ENCODE measurements at regions not wholly inside any gene's neighbourhood (a gene's known extent, or its start where the extent isn't known, plus 50 kb on each side); places are given as distances from the start of the nearest gene placed in this dataset.

GRCh38 chr6:74137911-74138310, 441.9 kb downstream of the CD109 start:
- intact Hi-C loops (cut with DNase I): no loop called here
- peak; percentile 12 for ATAC-seq (ENCODE audit: poor library complexity)
- DNase-seq: no peak

- intact Hi-C loops (cut with DNase I): no loop called here
- DNase-seq: no peak
- ATAC-seq (ENCODE audit: poor library complexity): no peak
These were observed 438.3 kb downstream of the CD109 start for GRCh38 chr6:74134327-74134726.

GRCh38 chr6:74133073-74133472, 437.1 kb downstream of the CD109 start:
- no peak for DNase-seq
- ATAC-seq (ENCODE audit: poor library complexity): no peak
- intact Hi-C loops (cut with DNase I): no loop called here

- DNase-seq: no peak
- intact Hi-C loops (cut with DNase I): no loop called here
- ATAC-seq (ENCODE audit: poor library complexity): no peak
These were observed 434.6 kb downstream of the CD109 start for GRCh38 chr6:74130641-74131040.

- intact Hi-C loops (cut with DNase I): no loop called here
- no peak for ATAC-seq (ENCODE audit: poor library complexity)
- no peak for DNase-seq
These were observed 432.5 kb downstream of the CD109 start for GRCh38 chr6:74128536-74128935.

GRCh38 chr6:74117113-74117512, 421.1 kb downstream of the CD109 start:
- DNase-seq: no peak
- ATAC-seq (ENCODE audit: poor library complexity): no peak
- intact Hi-C loops (cut with DNase I): no loop called here

- DNase-seq (no peak), ATAC-seq (ENCODE audit: poor library complexity) (no peak)
- intact Hi-C loops (cut with DNase I): no loop called here
These were observed 419.7 kb downstream of the CD109 start for GRCh38 chr6:74115674-74116073.

- ATAC-seq (ENCODE audit: poor library complexity) (no peak), DNase-seq (no peak)
- intact Hi-C loops (cut with DNase I): no loop called here
These were observed 418.4 kb downstream of the CD109 start for GRCh38 chr6:74114428-74114827.

GRCh38 chr6:74113901-74114300, 417.9 kb downstream of the CD109 start:
- DNase-seq (no peak), ATAC-seq (ENCODE audit: poor library complexity) (no peak)
- intact Hi-C loops (cut with DNase I): no loop called here

GRCh38 chr6:74103417-74103816, 407.4 kb downstream of the CD109 start:
- ATAC-seq (ENCODE audit: poor library complexity) (no peak), DNase-seq (no peak)
- intact Hi-C loops (cut with DNase I): no loop called here

- intact Hi-C loops (cut with DNase I): no loop called here
These were observed 404.8 kb downstream of the CD109 start for GRCh38 chr6:74100719-74101287.

GRCh38 chr6:74096329-74096728, 400.3 kb downstream of the CD109 start:
- DNase-seq (no peak), ATAC-seq (ENCODE audit: poor library complexity) (no peak)
- intact Hi-C loops (cut with DNase I): no loop called here

More at GRCh38 chr6:74100719-74101287, 404.8 kb downstream of the CD109 start:
- ATAC-seq (ENCODE audit: poor library complexity) (no peak), DNase-seq (no peak)

- no peak for DNase-seq
- intact Hi-C loops (cut with DNase I): no loop called here
These were observed 397.4 kb downstream of the CD109 start for GRCh38 chr6:74093361-74093760.

GRCh38 chr6:74091794-74092157, 395.8 kb downstream of the CD109 start:
- no peak for DNase-seq
- intact Hi-C loops (cut with DNase I): no loop called here
- ATAC-seq (ENCODE audit: poor library complexity): no peak

More at GRCh38 chr6:74093361-74093760, 397.4 kb downstream of the CD109 start:
- ATAC-seq (ENCODE audit: poor library complexity): no peak

- ATAC-seq (ENCODE audit: poor library complexity): peak; percentile 53
- no peak for DNase-seq
- intact Hi-C loops (cut with DNase I): no loop called here
These were observed 395.3 kb downstream of the CD109 start for GRCh38 chr6:74091136-74091793.

- ATAC-seq (ENCODE audit: poor library complexity) (no peak), DNase-seq (no peak)
- intact Hi-C loops (cut with DNase I): no loop called here
These were observed 391.9 kb downstream of the CD109 start for GRCh38 chr6:74087899-74088298.

GRCh38 chr6:74075896-74076295, 379.9 kb downstream of the CD109 start:
- intact Hi-C loops (cut with DNase I): no loop called here
- no peak for ATAC-seq (ENCODE audit: poor library complexity)
- DNase-seq: no peak

GRCh38 chr6:74075323-74075722, 379.3 kb downstream of the CD109 start:
- intact Hi-C loops (cut with DNase I): no loop called here
- ATAC-seq (ENCODE audit: poor library complexity) (peak; percentile 94), DNase-seq (peak; percentile 70)

- ATAC-seq (ENCODE audit: poor library complexity) (peak; percentile 80), DNase-seq (no peak)
- intact Hi-C loops (cut with DNase I): no loop called here
These were observed 378.6 kb downstream of the CD109 start for GRCh38 chr6:74074645-74075044.

GRCh38 chr6:74073999-74074398, 378.0 kb downstream of the CD109 start:
- DNase-seq (no peak), ATAC-seq (ENCODE audit: poor library complexity) (no peak)
- intact Hi-C loops (cut with DNase I): no loop called here

- DNase-seq: no peak
- ATAC-seq (ENCODE audit: poor library complexity): no peak
- intact Hi-C loops (cut with DNase I): no loop called here
These were observed 377.4 kb downstream of the CD109 start for GRCh38 chr6:74073429-74073828.
